ENCODE measurements at regions not wholly inside any gene's neighbourhood (a gene's known extent, or its start where the extent isn't known, plus 50 kb on each side); places are given as distances from the start of the nearest gene placed in this dataset.
"Not testable (repeated sequence)": the region's sequence is repeated elsewhere in the genome, so short reads cannot be mapped to it uniquely, and the experiment has no call there.

- H3K27me3 Mint-ChIP-seq, result peaks cover 0 to 3% (median 0%) of the 10 kb centered on the region in 5 donors
- intact Hi-C loops (cut with micrococcal nuclease), result no loop called here
- ATAC-seq, result no peak
- Histone ChIP-seq H3K4me1 (ENCODE audit: control insufficient read depth in 2 of 2, insufficient read depth in 2 of 2, low read length in 2 of 2) (no peaks in the 10 kb centered on the region), H3K9me3 (ENCODE audit: control insufficient read depth in 2 of 3, low read length in 3 of 3) (peaks cover 0 to 9% (median 0%) of the 10 kb centered on the region in 3 experiments), H3K4me3 (ENCODE audit: low read length) (no peak overlapping the region), H3K27me3 (ENCODE audit: control insufficient read depth in 2 of 2, insufficient read depth in 2 of 2, low read length in 2 of 2) (no peaks in the 10 kb centered on the region), H3K36me3 (ENCODE audit: control insufficient read depth in 2 of 3, insufficient read depth in 3 of 3, low read length in 3 of 3) (no peaks in the 10 kb centered on the region), H3K27ac (ENCODE audit: low read depth, low read length) (no peak overlapping the region)
- no peak overlapping the region for H3K4me3 Mint-ChIP-seq
- H3K4me1 Mint-ChIP-seq, result peaks cover 0 to 54% (median 0%) of the 10 kb centered on the region in 7 donors
- peaks cover 0 to 77% (median 5%) of the 10 kb centered on the region in 5 donors for H3K36me3 Mint-ChIP-seq
- peaks cover 0 to 32% (median 10%) of the 10 kb centered on the region in 11 donors for H3K9me3 Mint-ChIP-seq
- ChIA-PET POLR2A (no interaction called here), CTCF (no interaction called here)
- DNase-seq, result no peak
- H3K27ac Mint-ChIP-seq, result peak overlapping the region in 2 of 9 donors; percentile 7 to 41
Measured at GRCh38 chr6:25154034-25154596, 125.1 kb upstream of the CARMIL1 start.

- no peak for ATAC-seq
- peak overlapping the region in 1 of 9 donors; percentile 67 for H3K27ac Mint-ChIP-seq
Measured at GRCh38 chr6:25155211-25155610, 124.0 kb upstream of the CARMIL1 start.

DNA sequence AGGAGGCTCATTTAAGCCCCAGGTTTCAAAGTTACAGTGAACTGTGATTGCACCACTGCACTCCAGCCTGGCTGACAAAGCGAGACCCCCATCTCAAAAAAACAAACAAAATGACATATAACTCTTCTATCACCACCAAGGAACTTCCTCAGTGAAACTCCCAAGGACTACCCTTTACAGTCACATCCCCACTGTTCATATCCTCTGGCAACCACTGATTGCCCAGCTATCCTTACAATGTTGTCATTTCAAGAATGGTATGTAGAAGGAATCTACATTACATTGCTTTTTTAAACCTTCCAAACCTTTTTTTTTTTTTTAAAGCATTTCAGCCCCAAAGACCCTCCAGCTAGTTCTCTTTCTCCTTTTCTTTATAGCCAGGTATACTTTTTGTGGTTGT lies 123.1 kb upstream of the CARMIL1 start:
- ChIA-PET POLR2A (no interaction called here), CTCF (interaction anchor here (0.7 kb wide), 1 partner anchor 334 kb away, joined by 3 read pairs; no protein-coding TSS in a partner anchor)
- peak overlapping the region in 2 of 9 donors; percentile 3 to 33 for H3K27ac Mint-ChIP-seq
- ATAC-seq (no peak), DNase-seq (no peak)
- no peaks in the 10 kb centered on the region for H3K4me1 ChIP-seq (ENCODE audit: control insufficient read depth in 2 of 2, insufficient read depth in 2 of 2, low read length in 2 of 2)
- H3K4me3 ChIP-seq (ENCODE audit: low read length), result no peak overlapping the region
- intact Hi-C loops (cut with micrococcal nuclease), result no loop called here
- H3K9me3 Mint-ChIP-seq, result peaks cover 7 to 36% (median 14%) of the 10 kb centered on the region in 11 donors
- peaks cover 0 to 9% (median 0%) of the 10 kb centered on the region in 3 experiments for H3K9me3 ChIP-seq (ENCODE audit: control insufficient read depth in 2 of 3, low read length in 3 of 3)
- H3K27ac ChIP-seq (ENCODE audit: low read depth, low read length), result no peak overlapping the region
- no peaks in the 10 kb centered on the region for H3K36me3 ChIP-seq (ENCODE audit: control insufficient read depth in 2 of 3, insufficient read depth in 3 of 3, low read length in 3 of 3)
- peaks cover 0 to 48% (median 0%) of the 10 kb centered on the region in 7 donors for H3K4me1 Mint-ChIP-seq
- peaks cover 0 to 12% (median 5%) of the 10 kb centered on the region in 5 donors for H3K27me3 Mint-ChIP-seq
- H3K4me3 Mint-ChIP-seq, result peak overlapping the region in 1 of 10 donors; percentile 1
- no peaks in the 10 kb centered on the region for H3K27me3 ChIP-seq (ENCODE audit: control insufficient read depth in 2 of 2, insufficient read depth in 2 of 2, low read length in 2 of 2)
- peaks cover 4 to 75% (median 9%) of the 10 kb centered on the region in 5 donors for H3K36me3 Mint-ChIP-seq

More at GRCh38 chr6:25155211-25155610, 124.0 kb upstream of the CARMIL1 start:
- no peaks in the 10 kb centered on the region for H3K27me3 ChIP-seq (ENCODE audit: control insufficient read depth in 2 of 2, insufficient read depth in 2 of 2, low read length in 2 of 2)
- H3K36me3 ChIP-seq (ENCODE audit: control insufficient read depth in 2 of 3, insufficient read depth in 3 of 3, low read length in 3 of 3), result no peaks in the 10 kb centered on the region
- Mint-ChIP-seq H3K9me3 (peaks cover 3 to 34% (median 14%) of the 10 kb centered on the region in 11 donors), H3K36me3 (peaks cover 4 to 76% (median 7%) of the 10 kb centered on the region in 5 donors), H3K4me3 (peak overlapping the region in 1 of 10 donors; percentile 18), H3K4me1 (peaks cover 0 to 53% (median 0%) of the 10 kb centered on the region in 7 donors), H3K27me3 (peaks cover 0 to 10% (median 3%) of the 10 kb centered on the region in 5 donors)
- DNase-seq, result no peak
- ChIA-PET CTCF (no interaction called here), POLR2A (interaction anchor here (0.5 kb wide), 1 partner anchor 35 kb away, joined by 4 read pairs; no protein-coding TSS in a partner anchor)
- H3K4me1 ChIP-seq (ENCODE audit: control insufficient read depth in 2 of 2, insufficient read depth in 2 of 2, low read length in 2 of 2), result no peaks in the 10 kb centered on the region
- H3K27ac ChIP-seq (ENCODE audit: low read depth, low read length), result no peak overlapping the region
- no peak overlapping the region for H3K4me3 ChIP-seq (ENCODE audit: low read length)
- peaks cover 0 to 9% (median 0%) of the 10 kb centered on the region in 3 experiments for H3K9me3 ChIP-seq (ENCODE audit: control insufficient read depth in 2 of 3, low read length in 3 of 3)
- intact Hi-C loops (cut with micrococcal nuclease), result no loop called here

GRCh38 chr6:25157183-25157582 lies 122.0 kb upstream of the CARMIL1 start:
- ChIA-PET POLR2A (no interaction called here), CTCF (no interaction called here)
- Mint-ChIP-seq H3K27me3 (peaks cover 0 to 12% (median 5%) of the 10 kb centered on the region in 5 donors), H3K27ac (no peak overlapping the region), H3K9me3 (peaks cover 8 to 36% (median 14%) of the 10 kb centered on the region in 11 donors), H3K4me1 (peaks cover 0 to 50% (median 0%) of the 10 kb centered on the region in 7 donors), H3K36me3 (peaks cover 4 to 75% (median 9%) of the 10 kb centered on the region in 5 donors), H3K4me3 (no peak overlapping the region)
- H3K27me3 ChIP-seq (ENCODE audit: control insufficient read depth in 2 of 2, insufficient read depth in 2 of 2, low read length in 2 of 2), result no peaks in the 10 kb centered on the region
- no peak overlapping the region for H3K4me3 ChIP-seq (ENCODE audit: low read length)
- H3K9me3 ChIP-seq (ENCODE audit: control insufficient read depth in 2 of 3, low read length in 3 of 3), result peaks cover 0 to 9% (median 0%) of the 10 kb centered on the region in 3 experiments
- H3K27ac ChIP-seq (ENCODE audit: low read depth, low read length), result no peak overlapping the region
- no peaks in the 10 kb centered on the region for H3K36me3 ChIP-seq (ENCODE audit: control insufficient read depth in 2 of 3, insufficient read depth in 3 of 3, low read length in 3 of 3)
- intact Hi-C loops (cut with micrococcal nuclease), result no loop called here
- H3K4me1 ChIP-seq (ENCODE audit: control insufficient read depth in 2 of 2, insufficient read depth in 2 of 2, low read length in 2 of 2), result no peaks in the 10 kb centered on the region
- no peak for ATAC-seq
- DNase-seq, result no peak

DNA sequence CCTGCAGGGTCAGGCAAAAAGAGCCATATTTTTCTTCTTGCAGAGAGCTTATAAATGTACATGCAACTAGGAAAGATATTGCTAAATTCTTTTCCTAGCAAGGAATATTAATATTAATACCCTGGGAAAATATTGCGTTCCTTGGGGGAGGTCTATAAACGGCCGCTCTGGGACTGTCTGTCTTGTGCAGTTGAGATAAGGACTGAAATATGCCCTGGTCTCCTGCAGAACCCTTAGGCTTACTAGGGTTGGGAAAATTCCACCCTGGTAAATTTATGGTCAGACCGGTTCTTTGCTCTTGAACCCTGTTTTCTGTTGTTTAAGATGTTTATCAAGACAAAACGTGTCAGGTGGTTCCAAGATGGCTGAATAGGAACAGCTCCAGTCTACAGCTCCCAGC lies 121.3 kb upstream of the CARMIL1 start:
- no peak overlapping the region for H3K27ac ChIP-seq (ENCODE audit: low read depth, low read length)
- ChIA-PET POLR2A (no interaction called here), CTCF (no interaction called here)
- H3K9me3 ChIP-seq (ENCODE audit: control insufficient read depth in 2 of 3, low read length in 3 of 3), result peaks cover 0 to 9% (median 0%) of the 10 kb centered on the region in 3 experiments
- no peaks in the 10 kb centered on the region for H3K36me3 ChIP-seq (ENCODE audit: control insufficient read depth in 2 of 3, insufficient read depth in 3 of 3, low read length in 3 of 3)
- ATAC-seq (no peak), DNase-seq (no peak)
- peaks cover 8 to 36% (median 14%) of the 10 kb centered on the region in 11 donors for H3K9me3 Mint-ChIP-seq
- peaks cover 4 to 69% (median 9%) of the 10 kb centered on the region in 5 donors for H3K36me3 Mint-ChIP-seq
- intact Hi-C loops (cut with micrococcal nuclease), result no loop called here
- H3K27me3 ChIP-seq (ENCODE audit: control insufficient read depth in 2 of 2, insufficient read depth in 2 of 2, low read length in 2 of 2), result no peaks in the 10 kb centered on the region
- peaks cover 0 to 46% (median 0%) of the 10 kb centered on the region in 7 donors for H3K4me1 Mint-ChIP-seq
- H3K27me3 Mint-ChIP-seq, result peaks cover 0 to 12% (median 5%) of the 10 kb centered on the region in 5 donors
- H3K4me3 Mint-ChIP-seq, result no peak overlapping the region
- no peaks in the 10 kb centered on the region for H3K4me1 ChIP-seq (ENCODE audit: control insufficient read depth in 2 of 2, insufficient read depth in 2 of 2, low read length in 2 of 2)
- no peak overlapping the region for H3K27ac Mint-ChIP-seq
- H3K4me3 ChIP-seq (ENCODE audit: low read length), result no peak overlapping the region

DNA sequence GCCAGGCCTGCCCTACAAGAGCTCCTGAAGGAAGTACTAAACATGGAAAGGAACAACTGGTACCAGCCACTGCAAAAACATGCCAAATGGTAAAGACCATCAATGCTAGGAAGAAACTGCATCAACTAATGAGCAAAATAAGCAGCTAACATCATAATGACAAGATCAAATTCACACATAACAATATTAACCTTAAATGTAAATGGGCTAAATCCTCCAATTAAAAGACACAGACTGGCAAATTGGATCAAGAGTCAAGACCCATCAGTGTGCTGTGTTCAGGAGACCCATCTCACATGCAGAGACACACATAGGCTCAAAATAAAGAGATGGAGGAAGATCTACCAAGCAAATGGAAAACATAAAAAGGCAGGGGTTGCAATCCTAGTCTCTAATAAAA lies 119.0 kb upstream of the CARMIL1 start:
- H3K4me3 ChIP-seq (ENCODE audit: low read length); POLR2A ChIA-PET; H3K27me3 ChIP-seq (ENCODE audit: control insufficient read depth in 2 of 2, insufficient read depth in 2 of 2, low read length in 2 of 2); H3K36me3 ChIP-seq (ENCODE audit: control insufficient read depth in 2 of 3, insufficient read depth in 3 of 3, low read length in 3 of 3); ATAC-seq; H3K4me1 ChIP-seq (ENCODE audit: control insufficient read depth in 2 of 2, insufficient read depth in 2 of 2, low read length in 2 of 2); H3K27ac Mint-ChIP-seq; CTCF ChIA-PET; H3K4me3 Mint-ChIP-seq; intact Hi-C loops (cut with micrococcal nuclease); H3K27ac ChIP-seq (ENCODE audit: low read depth, low read length); DNase-seq; H3K9me3 ChIP-seq (ENCODE audit: control insufficient read depth in 2 of 3, low read length in 3 of 3): not testable (repeated sequence)
- H3K9me3 Mint-ChIP-seq, result peaks cover 8 to 36% (median 16%) of the 10 kb centered on the region in 11 donors
- H3K4me1 Mint-ChIP-seq, result peaks cover 0 to 45% (median 0%) of the 10 kb centered on the region in 7 donors
- peaks cover 0 to 17% (median 5%) of the 10 kb centered on the region in 5 donors for H3K27me3 Mint-ChIP-seq
- peaks cover 4 to 68% (median 9%) of the 10 kb centered on the region in 5 donors for H3K36me3 Mint-ChIP-seq
